ENCODE measurements at regions not wholly inside any gene's neighbourhood (a gene's known extent, or its start where the extent isn't known, plus 50 kb on each side); places are given as distances from the start of the nearest gene placed in this dataset.

DNA sequence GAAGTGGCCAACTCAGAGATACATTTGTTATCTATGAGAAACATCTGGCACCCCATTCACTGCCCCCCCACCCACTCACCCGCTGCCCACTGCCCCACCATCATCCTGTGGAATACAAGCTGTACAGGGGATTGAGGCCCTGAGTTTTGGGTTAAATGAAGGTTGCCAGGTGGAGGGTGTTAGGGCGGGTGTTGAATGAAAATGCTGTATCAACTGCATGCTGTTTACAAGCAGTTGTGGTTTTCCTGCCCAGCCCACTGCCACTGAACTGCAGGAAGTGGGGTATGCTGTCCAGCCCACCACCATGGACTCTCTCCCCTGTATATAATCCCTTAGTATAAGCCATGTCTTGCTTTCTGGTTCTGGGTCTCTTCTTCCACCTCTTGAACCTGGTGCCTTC lies 481.9 kb downstream of the METTL4 start:
- no peak for DNase-seq (ENCODE audit: low spot score)
- intact Hi-C loops (cut with DNase I) = no loop called here

DNA sequence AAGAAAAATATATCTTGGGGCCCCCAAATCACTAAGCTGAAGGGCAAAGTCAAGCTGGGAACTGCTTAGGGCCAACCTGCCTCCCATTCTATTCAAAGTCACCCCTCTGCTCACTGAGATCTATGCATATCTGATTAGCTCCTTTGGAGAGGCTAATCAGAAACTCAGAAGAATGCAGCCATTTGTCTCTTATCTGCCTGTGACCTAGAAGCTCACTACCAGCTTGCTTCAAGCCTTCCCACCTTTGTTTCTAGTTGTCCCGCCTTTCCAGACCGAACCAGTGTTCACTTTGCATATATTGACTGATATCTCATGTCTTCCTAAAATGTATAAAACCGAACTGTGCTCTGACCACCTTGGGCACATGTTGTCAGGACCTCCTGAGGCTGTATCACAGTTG lies 479.4 kb downstream of the METTL4 start:
- no peak for DNase-seq (ENCODE audit: low spot score)
- intact Hi-C loops (cut with DNase I) = no loop called here

DNA sequence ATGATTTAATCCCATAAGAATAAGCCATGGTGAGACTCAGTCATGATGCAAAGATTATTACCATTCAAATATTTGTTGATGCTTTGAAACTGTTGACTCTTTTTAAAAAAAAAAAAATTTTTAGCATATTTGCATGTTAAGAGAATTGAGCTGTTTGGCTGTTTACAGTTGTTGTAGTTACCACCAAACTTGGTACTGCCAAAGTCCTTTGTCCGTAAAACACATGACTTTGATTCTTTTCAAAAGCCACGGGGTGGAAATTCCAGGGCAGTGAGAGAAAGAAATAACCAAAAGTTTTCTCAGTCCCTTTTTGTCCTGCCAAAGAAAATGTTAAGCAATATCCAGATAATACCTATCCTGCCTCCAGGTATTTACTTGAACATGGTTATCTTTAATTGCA lies 474.8 kb downstream of the METTL4 start:
- intact Hi-C loops (cut with DNase I) = no loop called here
- DNase-seq (ENCODE audit: low spot score) = no peak

- intact Hi-C loops (cut with DNase I) = loop anchor here in 1 of 2 donors (5.0 kb wide), 1 partner anchor 447 kb away; no protein-coding TSS in a partner anchor
- DNase-seq (ENCODE audit: low spot score) = no peak
These were observed 470.6 kb downstream of the METTL4 start for GRCh38 chr18:2100694-2101213.

GRCh38 chr18:2102022-2102421 lies 469.3 kb downstream of the METTL4 start:
- DNase-seq (ENCODE audit: low spot score) = no peak
- intact Hi-C loops (cut with DNase I) = loop anchor here in 1 of 2 donors (5.0 kb wide), 1 partner anchor 445 kb away; no protein-coding TSS in a partner anchor

GRCh38 chr18:2103299-2103698 lies 468.0 kb downstream of the METTL4 start:
- intact Hi-C loops (cut with DNase I) = loop anchor here in 1 of 2 donors (5.0 kb wide), 1 partner anchor 444 kb away; no protein-coding TSS in a partner anchor
- DNase-seq (ENCODE audit: low spot score) = no peak

GRCh38 chr18:2104620-2105462 lies 466.5 kb downstream of the METTL4 start:
- DNase-seq (ENCODE audit: low spot score) = peak; percentile 81
- intact Hi-C loops (cut with DNase I) = loop anchor here in 1 of 2 donors (5.0 kb wide), 1 partner anchor 442 kb away; no protein-coding TSS in a partner anchor

GRCh38 chr18:2108591-2108990 lies 462.7 kb downstream of the METTL4 start:
- intact Hi-C loops (cut with DNase I) = no loop called here
- no peak for DNase-seq (ENCODE audit: low spot score)

DNA sequence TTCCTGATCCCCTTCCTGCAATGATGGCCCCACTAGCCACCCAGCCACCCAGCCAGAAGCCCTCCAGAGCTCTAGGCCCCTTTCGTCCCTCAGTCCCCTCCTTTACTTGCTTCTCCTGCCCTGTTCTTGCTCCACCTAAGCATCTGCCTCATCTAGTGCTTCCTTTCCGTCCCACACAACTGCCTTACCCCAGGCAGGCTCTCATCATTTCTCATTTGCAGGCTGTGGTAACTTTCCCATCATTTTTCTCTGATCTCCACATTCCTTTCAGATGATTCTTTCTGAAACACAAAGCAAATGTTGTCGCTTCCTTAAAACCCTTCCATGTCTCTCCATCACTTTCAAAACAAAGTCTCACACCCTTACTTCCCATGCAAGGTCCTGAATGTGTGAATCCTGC lies 459.8 kb downstream of the METTL4 start:
- intact Hi-C loops (cut with DNase I) = no loop called here
- no peak for DNase-seq (ENCODE audit: low spot score)

- intact Hi-C loops (cut with DNase I) = no loop called here
- DNase-seq (ENCODE audit: low spot score) = no peak
These were observed 458.8 kb downstream of the METTL4 start for GRCh38 chr18:2112435-2113045.

GRCh38 chr18:2114289-2114688 lies 457.0 kb downstream of the METTL4 start:
- intact Hi-C loops (cut with DNase I) = no loop called here
- no peak for DNase-seq (ENCODE audit: low spot score)

GRCh38 chr18:2114765-2115164 lies 456.5 kb downstream of the METTL4 start:
- intact Hi-C loops (cut with DNase I) = no loop called here
- no peak for DNase-seq (ENCODE audit: low spot score)

- intact Hi-C loops (cut with DNase I) = no loop called here
- DNase-seq (ENCODE audit: low spot score) = no peak
These were observed 450.1 kb downstream of the METTL4 start for GRCh38 chr18:2121224-2121623.

DNA sequence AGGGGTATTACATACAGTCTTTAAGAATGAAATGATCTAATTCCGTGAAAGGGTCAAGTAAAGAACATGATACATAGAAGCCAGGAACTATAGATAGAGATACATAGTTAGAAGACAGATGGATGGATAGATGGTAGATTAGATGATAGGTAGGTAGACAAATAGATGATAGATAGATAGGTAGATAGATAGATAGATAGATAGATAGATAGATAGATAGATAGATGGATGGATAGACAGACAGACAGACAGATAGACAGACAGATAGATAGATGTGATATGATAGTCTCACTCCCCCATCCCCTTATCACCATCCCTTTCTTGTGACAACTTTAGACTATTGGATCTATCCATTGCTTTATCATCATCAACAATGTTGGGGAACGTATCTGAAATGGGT lies 448.2 kb downstream of the METTL4 start:
- intact Hi-C loops (cut with DNase I) = no loop called here
- DNase-seq (ENCODE audit: low spot score) = no peak

DNA sequence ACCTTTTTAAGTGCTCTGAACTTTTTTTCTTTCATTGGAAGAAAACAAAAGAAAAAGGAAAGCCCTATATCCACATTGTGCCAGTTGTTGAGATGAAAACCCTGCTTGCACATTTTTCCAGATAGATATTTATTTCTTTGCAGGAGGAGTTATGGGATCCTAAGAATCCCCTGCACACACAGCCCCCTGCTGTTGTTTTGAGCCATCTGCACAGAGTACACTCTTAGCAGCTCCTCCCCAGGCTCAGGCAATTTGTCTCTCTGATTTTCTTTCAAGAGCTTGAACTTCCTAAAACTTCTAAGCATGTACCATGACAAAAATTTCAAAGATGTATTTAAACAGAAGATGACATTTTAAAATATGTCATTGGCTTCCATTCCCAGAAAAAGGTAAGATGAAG lies 436.9 kb downstream of the METTL4 start:
- intact Hi-C loops (cut with DNase I) = no loop called here
- DNase-seq (ENCODE audit: low spot score) = no peak

DNA sequence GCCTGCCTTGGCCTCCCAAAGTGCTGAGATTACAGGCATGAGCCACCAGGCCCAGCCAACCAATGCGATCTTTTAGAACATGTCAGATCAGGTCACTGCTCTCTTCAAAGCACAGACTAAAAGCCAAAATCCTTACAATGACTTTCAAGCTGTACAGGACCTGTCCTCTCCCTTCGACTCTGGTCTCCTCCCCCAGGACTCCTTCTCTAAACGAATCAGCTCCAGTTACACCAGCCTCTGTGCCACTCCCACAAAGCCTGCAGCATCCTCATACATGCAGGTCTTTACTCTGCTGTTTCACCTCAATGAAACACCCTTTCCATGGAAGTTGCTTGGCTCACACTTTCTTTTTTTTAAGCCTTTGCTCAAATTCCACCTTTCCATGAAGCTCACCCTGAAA lies 436.0 kb downstream of the METTL4 start:
- intact Hi-C loops (cut with DNase I) = no loop called here
- no peak for DNase-seq (ENCODE audit: low spot score)

DNA sequence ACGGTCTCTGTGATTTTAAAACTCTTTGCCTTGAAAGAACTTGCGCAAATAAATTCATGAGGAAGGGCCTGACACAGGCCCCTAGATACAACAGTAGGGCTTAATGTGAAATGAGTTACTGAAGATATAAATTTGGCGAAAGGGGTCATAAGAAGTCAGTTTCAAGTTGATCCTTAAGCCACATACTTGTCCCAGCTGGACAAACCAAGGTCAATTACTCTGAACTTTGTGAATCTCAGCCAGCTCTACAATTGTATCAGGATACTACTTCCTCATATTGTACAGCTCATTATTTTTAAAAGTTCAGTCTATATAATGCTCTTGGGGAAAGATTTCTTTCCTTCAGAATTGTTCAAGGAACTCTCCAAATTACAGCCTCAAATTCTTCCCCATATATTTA lies 432.8 kb downstream of the METTL4 start:
- no peak for DNase-seq (ENCODE audit: low spot score)
- intact Hi-C loops (cut with DNase I) = no loop called here

DNA sequence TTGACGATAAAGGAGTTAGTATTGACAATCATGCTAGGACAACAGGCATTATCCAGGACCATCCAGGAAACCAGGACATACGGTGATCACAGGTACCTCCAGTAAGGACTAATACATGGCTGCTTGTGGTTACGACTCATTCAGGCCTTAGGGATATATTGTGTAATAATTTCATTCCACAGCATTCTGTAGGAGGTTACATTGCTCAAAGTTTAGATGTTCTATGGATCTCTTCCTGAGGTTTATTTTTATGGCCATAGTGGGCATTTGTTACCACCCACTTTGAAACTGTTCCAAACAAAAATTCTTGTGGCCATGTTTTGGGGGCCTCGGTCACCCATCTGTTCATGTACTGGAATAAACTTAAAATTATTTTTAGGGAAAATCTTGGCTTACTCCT lies 431.6 kb downstream of the METTL4 start:
- intact Hi-C loops (cut with DNase I) = no loop called here

GRCh38 chr18:2143636-2144035 lies 427.7 kb downstream of the METTL4 start:
- intact Hi-C loops (cut with DNase I) = no loop called here
- DNase-seq (ENCODE audit: low spot score) = no peak

More for the DNA sequence above, 431.6 kb downstream of the METTL4 start:
- DNase-seq (ENCODE audit: low spot score) = no peak

DNA sequence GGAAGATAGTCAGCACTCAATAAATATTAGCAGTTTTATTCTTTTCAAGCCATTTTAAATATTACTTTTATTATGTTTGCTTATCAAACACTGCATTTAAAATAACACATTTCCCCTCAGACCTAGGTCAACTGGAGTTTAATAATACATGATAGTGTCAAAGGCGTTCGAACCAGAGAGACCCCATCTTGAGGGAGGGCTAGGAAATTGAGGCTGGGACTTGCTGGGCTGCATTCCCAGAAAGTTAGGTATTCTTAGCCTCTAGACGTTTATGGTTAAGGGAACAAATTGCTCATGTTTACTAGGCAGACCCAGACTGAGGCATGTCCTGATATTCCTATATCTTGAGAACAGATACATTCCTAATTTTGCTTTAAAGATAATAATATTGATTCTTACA lies 426.5 kb downstream of the METTL4 start:
- intact Hi-C loops (cut with DNase I) = no loop called here

GRCh38 chr18:2146092-2146491 lies 425.2 kb downstream of the METTL4 start:
- DNase-seq (ENCODE audit: low spot score) = no peak

More for the DNA sequence above, 426.5 kb downstream of the METTL4 start:
- DNase-seq (ENCODE audit: low spot score) = no peak

More at GRCh38 chr18:2146092-2146491, 425.2 kb downstream of the METTL4 start:
- intact Hi-C loops (cut with DNase I) = no loop called here
